Inflammatory macrophage (primary cell): ENCODE measurements at regions not wholly inside any gene's neighbourhood (a gene's known extent, or its start where the extent isn't known, plus 50 kb on each side); places are given as distances from the start of the nearest gene placed in this dataset.
A peak's percentile ranks its signal among the peaks of the same experiment; 100 is the strongest.
"Not testable (repeated sequence)": the region's sequence is repeated elsewhere in the genome, so short reads cannot be mapped to it uniquely, and the experiment has no call there.

Experiments used
- DNase-seq, 2 donors: peaks; one replicate each; pipeline ENCODE4 v3.0.0-alpha.2; 2020 to 2022

- DNase-seq: not testable (repeated sequence)
These were observed 77.6 kb downstream of the HHIPL2 start for GRCh38 chr1:222470252-222470805.

GRCh38 chr1:222466150-222466865, 81.6 kb downstream of the HHIPL2 start:
- DNase-seq: no peak

- peak; percentile 96 to 99 for DNase-seq
These were observed 82.5 kb downstream of the HHIPL2 start for GRCh38 chr1:222465211-222466041.

GRCh38 chr1:222464841-222465210, 83.1 kb downstream of the HHIPL2 start:
- DNase-seq: peak; percentile 84 to 85

- DNase-seq: no peak
These were observed 84.7 kb downstream of the HHIPL2 start for GRCh38 chr1:222463059-222463730.

GRCh38 chr1:222462601-222463000, 85.3 kb downstream of the HHIPL2 start:
- DNase-seq: no peak

GRCh38 chr1:222461941-222462340, 86.0 kb downstream of the HHIPL2 start:
- no peak for DNase-seq

- DNase-seq: no peak
These were observed 88.3 kb downstream of the HHIPL2 start for GRCh38 chr1:222459652-222460051.

- DNase-seq: no peak
These were observed 90.4 kb downstream of the HHIPL2 start for GRCh38 chr1:222457513-222457912.

- DNase-seq: no peak
These were observed 90.8 kb downstream of the HHIPL2 start for GRCh38 chr1:222457084-222457483.

GRCh38 chr1:222455188-222455879, 92.6 kb downstream of the HHIPL2 start:
- DNase-seq: peak; percentile 78 to 85

GRCh38 chr1:222454782-222455181, 93.1 kb downstream of the HHIPL2 start:
- DNase-seq: no peak

- DNase-seq: no peak
These were observed 93.7 kb downstream of the HHIPL2 start for GRCh38 chr1:222454186-222454585.

GRCh38 chr1:222452031-222452430, 95.9 kb downstream of the HHIPL2 start:
- DNase-seq: no peak

- no peak for DNase-seq
These were observed 104.3 kb downstream of the HHIPL2 start for GRCh38 chr1:222443566-222443965.

- no peak for DNase-seq
These were observed 106.8 kb downstream of the HHIPL2 start for GRCh38 chr1:222441066-222441465.

- no peak for DNase-seq
These were observed 123.1 kb downstream of the HHIPL2 start for GRCh38 chr1:222424826-222425225.

- DNase-seq: no peak
These were observed 126.5 kb downstream of the HHIPL2 start for GRCh38 chr1:222421380-222421779.

GRCh38 chr1:222420633-222421032, 127.3 kb downstream of the HHIPL2 start:
- no peak for DNase-seq

- DNase-seq: no peak
These were observed 129.2 kb downstream of the HHIPL2 start for GRCh38 chr1:222418654-222419053.

- DNase-seq: no peak
These were observed 130.6 kb downstream of the HHIPL2 start for GRCh38 chr1:222417264-222417663.

GRCh38 chr1:222416001-222416791, 131.7 kb downstream of the HHIPL2 start:
- DNase-seq: no peak
